ENCODE measurements at regions not wholly inside any gene's neighbourhood (a gene's known extent, or its start where the extent isn't known, plus 50 kb on each side); places are given as distances from the start of the nearest gene placed in this dataset.

DNA sequence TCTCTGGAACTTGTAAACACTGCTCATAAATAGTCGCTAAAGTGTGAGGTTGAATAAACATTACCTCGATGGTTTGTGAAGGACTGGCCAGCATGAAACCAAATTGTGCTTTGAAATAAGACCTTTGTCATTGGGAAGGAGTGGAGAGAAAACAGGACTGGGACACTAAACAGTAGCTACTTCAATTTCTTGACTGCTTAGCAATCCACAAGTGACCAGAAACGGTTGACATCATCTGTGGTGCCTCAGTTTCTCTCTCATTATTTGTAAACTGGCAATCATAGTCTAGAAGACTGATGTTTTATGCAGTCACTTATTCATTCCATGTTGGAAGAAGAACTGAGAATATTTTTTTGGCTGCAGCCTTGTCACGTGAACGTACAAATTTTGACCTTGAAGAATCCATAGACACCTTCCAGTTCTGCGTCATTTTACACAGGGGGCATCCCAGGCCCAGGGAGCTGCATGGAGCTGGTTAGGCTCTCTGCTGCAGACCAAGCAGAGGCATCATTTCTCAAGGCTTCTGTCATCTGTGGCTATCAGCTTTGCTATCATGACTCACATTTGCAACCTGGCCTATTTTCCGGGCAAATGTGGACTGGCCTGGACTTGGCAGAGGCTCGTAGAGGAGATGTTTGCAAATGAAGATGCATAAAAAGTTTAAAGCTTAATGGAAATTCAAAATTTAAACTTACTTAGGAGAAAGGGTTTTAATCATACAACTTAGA, 391.8 kb downstream of the FGF9 start:
- CTCF ChIA-PET (ENCODE audit: partially characterized antibody): interaction anchor here (1.0 to 2.6 kb wide), 6 partner anchors 10 to 391 kb away, joined by 3 to 19 read pairs (median 4); partner anchors contain the start of gene FGF9
- peaks cover 69 to 97% (median 83%) of the 10 kb centered on the region in 4 donors for H3K4me1 Mint-ChIP-seq
- no peaks in the 10 kb centered on the region for H3K27me3 ChIP-seq (ENCODE audit: insufficient read depth, low read length)
- peak overlapping the region; percentile 54 to 83 (median 67) for H3K4me3 Mint-ChIP-seq
- peak overlapping the region in 1 of 2 donors; percentile 18 for H3K4me3 ChIP-seq (ENCODE audit: low read length in 2 of 2)
- H3K27me3 Mint-ChIP-seq: no peaks in the 10 kb centered on the region
- H3K9me3 Mint-ChIP-seq: peaks cover 0 to 8% (median 0%) of the 10 kb centered on the region in 8 donors
- H3K9me3 ChIP-seq (ENCODE audit: control insufficient read depth in 1 of 2, low read length in 2 of 2): no peaks in the 10 kb centered on the region
- H3K36me3 Mint-ChIP-seq: no peaks in the 10 kb centered on the region
- H3K27ac ChIP-seq (ENCODE audit: low read depth, low read length): peak overlapping the region; percentile 76
- DNase-seq: peak in 2 of 5 donors; percentile 10 to 54
- intact Hi-C loops (cut with micrococcal nuclease): loop anchor here (1.0 to 10.0 kb wide), 5 partner anchors 52 to 458 kb away; partner anchors contain the start of genes FGF9 and MICU2
- no peaks in the 10 kb centered on the region for H3K36me3 ChIP-seq (ENCODE audit: insufficient read depth, low read length)
- peaks cover 89% of the 10 kb centered on the region for H3K4me1 ChIP-seq (ENCODE audit: insufficient read depth, low read length)
- POLR2A ChIA-PET (ENCODE audit: partially characterized antibody): interaction anchor here (1.0 to 4.5 kb wide), 9 partner anchors 8 to 459 kb away, joined by 3 to 35 read pairs (median 9); partner anchors contain the start of gene MICU2
- peak overlapping the region; percentile 92 to 100 (median 99) for H3K27ac Mint-ChIP-seq

DNA sequence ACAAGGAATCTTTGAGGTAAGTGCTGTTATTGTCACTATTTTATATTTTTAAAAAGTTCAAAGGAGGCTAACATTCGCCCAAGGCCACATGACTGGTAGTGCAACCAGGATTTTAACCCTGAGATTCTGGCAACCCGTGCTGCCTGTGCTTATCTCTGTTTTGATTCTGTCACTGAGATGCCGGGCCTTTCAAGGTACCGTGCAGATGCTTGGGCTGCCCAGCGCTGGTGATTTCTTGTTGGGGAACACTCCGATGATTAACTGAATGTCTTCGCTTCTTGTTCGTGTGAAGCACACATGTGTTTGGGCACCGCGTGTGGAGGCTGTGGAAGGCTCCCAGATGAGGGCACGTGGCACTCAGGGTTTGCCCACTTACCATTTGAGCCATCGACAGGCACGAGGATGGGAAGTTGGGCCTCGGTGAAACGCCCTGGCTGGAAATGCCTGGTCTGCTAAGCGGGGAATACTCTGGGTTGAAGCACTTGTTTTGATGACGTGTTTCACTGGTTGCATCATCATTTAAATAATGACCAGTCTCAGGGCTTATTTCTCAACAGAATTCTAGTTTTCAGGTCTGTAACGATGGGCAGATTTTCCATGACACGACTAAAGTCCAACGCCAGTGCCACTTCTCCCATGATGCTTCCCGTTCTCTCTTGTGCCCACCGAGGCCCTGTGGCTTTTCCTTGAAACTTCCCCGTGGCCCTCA, 392.7 kb downstream of the FGF9 start:
- no peaks in the 10 kb centered on the region for H3K36me3 Mint-ChIP-seq
- Histone ChIP-seq H3K9me3 (ENCODE audit: control insufficient read depth in 1 of 2, low read length in 2 of 2) (no peaks in the 10 kb centered on the region), H3K36me3 (ENCODE audit: insufficient read depth, low read length) (no peaks in the 10 kb centered on the region), H3K27ac (ENCODE audit: low read depth, low read length) (peak overlapping the region; percentile 30), H3K4me3 (ENCODE audit: low read length in 2 of 2) (no peak overlapping the region), H3K4me1 (ENCODE audit: insufficient read depth, low read length) (peaks cover 80% of the 10 kb centered on the region), H3K27me3 (ENCODE audit: insufficient read depth, low read length) (no peaks in the 10 kb centered on the region)
- H3K9me3 Mint-ChIP-seq: peaks cover 0 to 5% (median 0%) of the 10 kb centered on the region in 8 donors
- CTCF ChIA-PET (ENCODE audit: partially characterized antibody): interaction anchor here (1.0 to 2.6 kb wide), 3 partner anchors 9 to 124 kb away, joined by 3 to 19 read pairs (median 4); no protein-coding TSS in a partner anchor
- DNase-seq: no peak
- peak overlapping the region; percentile 25 to 69 (median 48) for H3K4me3 Mint-ChIP-seq
- intact Hi-C loops (cut with micrococcal nuclease): loop anchor here (2.0 to 10.0 kb wide), 3 partner anchors 51 to 459 kb away; partner anchors contain the start of gene MICU2
- peak overlapping the region; percentile 92 to 100 (median 99) for H3K27ac Mint-ChIP-seq
- POLR2A ChIA-PET (ENCODE audit: partially characterized antibody): interaction anchor here (1.1 to 4.5 kb wide), 5 partner anchors 12 to 460 kb away, joined by 3 to 35 read pairs (median 5); partner anchors contain the start of gene MICU2
- H3K4me1 Mint-ChIP-seq: peaks cover 70 to 93% (median 80%) of the 10 kb centered on the region in 4 donors
- H3K27me3 Mint-ChIP-seq: no peaks in the 10 kb centered on the region

DNA sequence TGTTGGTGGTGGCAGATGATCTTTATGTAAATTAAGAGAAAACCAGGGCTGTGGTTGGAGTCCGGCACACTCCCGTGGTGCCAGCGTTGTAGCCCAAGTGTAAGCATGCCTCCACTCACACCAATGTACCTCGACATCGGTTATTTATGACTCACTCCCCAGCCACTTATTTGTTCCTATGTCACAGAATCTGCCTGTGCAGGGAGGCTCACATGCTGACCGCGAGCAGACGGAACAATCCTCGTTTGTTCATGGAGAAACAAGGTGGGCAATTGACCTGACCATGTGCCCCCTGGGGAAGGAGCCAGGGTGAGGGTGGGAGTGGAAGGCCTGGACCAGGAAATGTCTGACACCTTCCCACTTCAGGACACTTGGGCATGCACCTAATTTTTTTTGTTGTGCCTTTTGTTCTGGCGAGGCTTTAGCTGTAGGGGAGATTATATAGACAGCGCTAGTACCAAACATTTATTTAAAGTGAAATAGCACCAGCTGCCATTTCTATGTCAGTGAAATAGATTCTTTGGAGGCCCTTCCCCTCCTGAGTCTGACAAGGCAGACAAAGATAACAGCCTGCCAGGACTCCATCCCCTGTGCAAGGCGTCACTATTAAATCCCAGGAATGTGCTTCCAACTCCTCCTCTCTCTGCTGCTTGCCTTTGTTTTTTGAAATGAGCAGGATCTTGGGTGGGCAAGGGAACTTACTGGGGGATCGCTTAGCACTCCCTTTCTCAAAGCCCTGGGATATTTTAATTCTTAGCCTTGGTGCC, 394.2 kb downstream of the FGF9 start:
- peaks cover 58 to 78% (median 68%) of the 10 kb centered on the region in 4 donors for H3K4me1 Mint-ChIP-seq
- POLR2A ChIA-PET (ENCODE audit: partially characterized antibody): interaction anchor here (2.1 to 2.5 kb wide), 2 partner anchors 9 to 12 kb away, joined by 4 to 12 read pairs; no protein-coding TSS in a partner anchor
- peak overlapping the region; percentile 71 to 92 (median 90) for H3K27ac Mint-ChIP-seq
- peaks cover 0 to 2% (median 0%) of the 10 kb centered on the region in 8 donors for H3K9me3 Mint-ChIP-seq
- Histone ChIP-seq H3K4me3 (ENCODE audit: low read length in 2 of 2) (no peak overlapping the region), H3K27ac (ENCODE audit: low read depth, low read length) (peak overlapping the region; percentile 3), H3K9me3 (ENCODE audit: control insufficient read depth in 1 of 2, low read length in 2 of 2) (no peaks in the 10 kb centered on the region), H3K4me1 (ENCODE audit: insufficient read depth, low read length) (peaks cover 65% of the 10 kb centered on the region), H3K36me3 (ENCODE audit: insufficient read depth, low read length) (no peaks in the 10 kb centered on the region), H3K27me3 (ENCODE audit: insufficient read depth, low read length) (no peaks in the 10 kb centered on the region)
- intact Hi-C loops (cut with micrococcal nuclease): loop anchor here (10.0 kb wide), 1 partner anchor 460 kb away; the partner anchor contains the start of gene MICU2
- H3K36me3 Mint-ChIP-seq: no peaks in the 10 kb centered on the region
- H3K4me3 Mint-ChIP-seq: peak overlapping the region in 6 of 8 donors; percentile 7 to 82 (median 46)
- CTCF ChIA-PET (ENCODE audit: partially characterized antibody): interaction anchor here (0.9 kb wide), 1 partner anchor 392 kb away, joined by 4 read pairs; no protein-coding TSS in a partner anchor
- H3K27me3 Mint-ChIP-seq: no peaks in the 10 kb centered on the region
- DNase-seq: no peak

DNA sequence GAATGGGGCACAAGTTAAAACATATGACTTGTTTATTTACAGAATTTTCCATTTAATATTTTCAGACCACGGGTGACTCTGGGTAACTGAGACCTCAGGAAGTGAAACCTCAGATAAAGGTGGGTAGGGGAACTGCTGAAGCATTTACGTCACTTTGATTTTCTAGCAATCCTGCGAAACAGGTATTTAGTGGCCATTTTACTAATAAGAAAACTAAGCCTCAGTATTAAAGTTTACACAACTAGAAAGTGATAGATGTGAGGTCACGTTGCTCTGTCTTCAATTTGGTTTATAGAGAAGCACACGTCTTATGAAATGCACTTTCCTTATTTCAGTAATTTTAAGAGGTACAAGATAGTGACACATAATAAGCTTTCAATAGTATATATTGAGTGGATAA, 402.8 kb downstream of the FGF9 start:
- H3K4me1 ChIP-seq (ENCODE audit: insufficient read depth, low read length): peaks cover 35% of the 10 kb centered on the region
- Mint-ChIP-seq H3K4me1 (peaks cover 27 to 38% (median 33%) of the 10 kb centered on the region in 4 donors), H3K27ac (peak overlapping the region in 4 of 7 donors; percentile 7 to 63 (median 34)), H3K9me3 (peaks cover 0 to 2% (median 0%) of the 10 kb centered on the region in 8 donors), H3K36me3 (no peaks in the 10 kb centered on the region), H3K27me3 (no peaks in the 10 kb centered on the region), H3K4me3 (peak overlapping the region in 4 of 8 donors; percentile 5 to 43 (median 28))
- ChIA-PET CTCF (ENCODE audit: partially characterized antibody) (no interaction called here), POLR2A (ENCODE audit: partially characterized antibody) (interaction anchor here (4.6 kb wide), 1 partner anchor 13 kb away, joined by 35 read pairs; no protein-coding TSS in a partner anchor)
- H3K27me3 ChIP-seq (ENCODE audit: insufficient read depth, low read length): no peaks in the 10 kb centered on the region
- H3K4me3 ChIP-seq (ENCODE audit: low read length in 2 of 2): no peak overlapping the region
- no peaks in the 10 kb centered on the region for H3K36me3 ChIP-seq (ENCODE audit: insufficient read depth, low read length)
- no peak overlapping the region for H3K27ac ChIP-seq (ENCODE audit: low read depth, low read length)
- no peaks in the 10 kb centered on the region for H3K9me3 ChIP-seq (ENCODE audit: control insufficient read depth in 1 of 2, low read length in 2 of 2)
- intact Hi-C loops (cut with micrococcal nuclease): no loop called here
- no peak for DNase-seq

DNA sequence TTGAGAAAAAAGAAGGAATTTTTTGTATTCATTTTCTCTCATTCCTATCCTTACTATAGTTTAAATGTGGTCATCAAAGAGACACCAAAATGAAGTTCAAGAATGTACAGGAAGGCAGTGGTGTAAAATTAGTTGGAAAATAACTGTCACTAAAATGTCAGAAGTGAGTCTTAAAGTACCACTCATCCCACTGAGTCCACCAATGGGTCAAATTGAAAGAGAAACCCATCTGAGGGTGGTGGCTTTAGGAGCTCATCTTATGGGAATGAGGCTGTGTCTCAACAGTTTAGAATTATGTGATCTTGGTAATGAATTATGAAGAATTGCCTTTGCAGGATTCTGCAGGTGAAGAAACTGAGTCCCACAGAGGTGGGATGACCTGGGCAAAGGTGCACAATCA, 403.5 kb downstream of the FGF9 start:
- Mint-ChIP-seq H3K9me3 (peaks cover 0 to 2% (median 0%) of the 10 kb centered on the region in 8 donors), H3K36me3 (no peaks in the 10 kb centered on the region), H3K27me3 (no peaks in the 10 kb centered on the region), H3K27ac (peak overlapping the region in 1 of 7 donors; percentile 8), H3K4me1 (peaks cover 27 to 38% (median 33%) of the 10 kb centered on the region in 4 donors), H3K4me3 (no peak overlapping the region)
- no peak for DNase-seq
- Histone ChIP-seq H3K36me3 (ENCODE audit: insufficient read depth, low read length) (no peaks in the 10 kb centered on the region), H3K27ac (ENCODE audit: low read depth, low read length) (no peak overlapping the region), H3K27me3 (ENCODE audit: insufficient read depth, low read length) (no peaks in the 10 kb centered on the region), H3K4me3 (ENCODE audit: low read length in 2 of 2) (no peak overlapping the region), H3K4me1 (ENCODE audit: insufficient read depth, low read length) (peaks cover 35% of the 10 kb centered on the region), H3K9me3 (ENCODE audit: control insufficient read depth in 1 of 2, low read length in 2 of 2) (no peaks in the 10 kb centered on the region)
- ChIA-PET CTCF (ENCODE audit: partially characterized antibody) (interaction anchor here (0.9 to 1.5 kb wide), 3 partner anchors 8 to 35 kb away, joined by 3 to 6 read pairs (median 3); no protein-coding TSS in a partner anchor), POLR2A (ENCODE audit: partially characterized antibody) (interaction anchor here (4.6 kb wide), 1 partner anchor 13 kb away, joined by 35 read pairs; no protein-coding TSS in a partner anchor)
- intact Hi-C loops (cut with micrococcal nuclease): no loop called here

DNA sequence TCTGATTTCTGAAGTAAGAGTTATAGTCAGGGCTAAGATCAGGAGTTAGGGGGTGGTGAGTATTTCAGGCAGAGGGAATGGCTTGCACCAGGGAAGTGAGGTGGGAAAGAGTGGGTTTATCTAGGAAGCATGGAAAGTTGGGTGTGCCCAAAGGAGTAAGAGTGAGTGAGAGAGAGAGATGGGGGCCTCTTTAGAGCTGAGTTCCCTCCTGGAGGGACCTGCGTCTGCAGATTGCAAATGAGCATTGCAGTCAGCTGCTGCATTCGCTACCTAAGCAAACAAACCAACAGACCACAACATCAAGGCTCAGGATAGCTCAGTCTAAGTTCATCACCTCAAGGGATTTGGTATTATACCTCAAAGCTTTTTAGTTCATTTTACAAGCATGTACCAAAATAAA, 405.8 kb downstream of the FGF9 start:
- H3K27ac ChIP-seq (ENCODE audit: low read depth, low read length): no peak overlapping the region
- Mint-ChIP-seq H3K27me3 (no peaks in the 10 kb centered on the region), H3K9me3 (peaks cover 0 to 2% (median 0%) of the 10 kb centered on the region in 8 donors), H3K4me3 (peak overlapping the region in 6 of 8 donors; percentile 36 to 64 (median 46)), H3K4me1 (peaks cover 27 to 38% (median 33%) of the 10 kb centered on the region in 4 donors), H3K36me3 (no peaks in the 10 kb centered on the region), H3K27ac (peak overlapping the region; percentile 17 to 91 (median 39))
- peak in 4 of 5 donors; percentile 21 to 45 (median 26) for DNase-seq
- no peaks in the 10 kb centered on the region for H3K36me3 ChIP-seq (ENCODE audit: insufficient read depth, low read length)
- intact Hi-C loops (cut with micrococcal nuclease): loop anchor here (1.0 kb wide), 1 partner anchor 15 kb away; no protein-coding TSS in a partner anchor
- H3K4me3 ChIP-seq (ENCODE audit: low read length in 2 of 2): no peak overlapping the region
- CTCF ChIA-PET (ENCODE audit: partially characterized antibody): interaction anchor here (0.5 to 4.0 kb wide), 4 partner anchors 10 to 103 kb away, joined by 3 to 19 read pairs (median 4); no protein-coding TSS in a partner anchor
- peaks cover 35% of the 10 kb centered on the region for H3K4me1 ChIP-seq (ENCODE audit: insufficient read depth, low read length)
- no peaks in the 10 kb centered on the region for H3K27me3 ChIP-seq (ENCODE audit: insufficient read depth, low read length)
- no peaks in the 10 kb centered on the region for H3K9me3 ChIP-seq (ENCODE audit: control insufficient read depth in 1 of 2, low read length in 2 of 2)
- POLR2A ChIA-PET (ENCODE audit: partially characterized antibody): interaction anchor here (0.6 to 4.6 kb wide), 8 partner anchors 9 to 407 kb away, joined by 3 to 35 read pairs (median 3); no protein-coding TSS in a partner anchor

All from CD4-positive, alpha-beta memory T cell (primary cell).